ENCODE measurements at regions not wholly inside any gene's neighbourhood (a gene's known extent, or its start where the extent isn't known, plus 50 kb on each side); places are given as distances from the start of the nearest gene placed in this dataset.

GRCh38 chr10:10647331-10647730, 370.3 kb upstream of the CELF2 start:
- H4K5ac ChIP-seq (ENCODE audit: low read depth, low read length) = no peak overlapping the region
- no peak overlapping the region for H4K91ac ChIP-seq (ENCODE audit: insufficient read depth, low read depth, low read length)
- H4K20me1 ChIP-seq (ENCODE audit: insufficient read depth, low read length) = no peaks in the 10 kb centered on the region
- H3K9me3 ChIP-seq (ENCODE audit: control insufficient read depth, insufficient read depth, low read length) = no peaks in the 10 kb centered on the region; the same call in 1 of the 2 replicates
- no peak overlapping the region for H3K56ac ChIP-seq (ENCODE audit: extremely low read depth, insufficient read depth, low read length)
- no peak overlapping the region; the same call in 1 of the 2 replicates for H3K18ac ChIP-seq (ENCODE audit: low read depth, low read length)
- in situ Hi-C loops (cut with MboI; ENCODE audit: low sequenced_read_pairs) = no loop called here
- H2AK9ac ChIP-seq (replicated peaks; ENCODE audit: low read depth, low read length, poor library complexity) = no peak overlapping the region
- CTCF ChIA-PET = no interaction called here
- no peak overlapping the region for H3K4me2 ChIP-seq (ENCODE audit: low read depth, low read length)
- no peaks in the 10 kb centered on the region for H3K36me3 ChIP-seq (ENCODE audit: control insufficient read depth, insufficient read depth, low read length)
- H3K23ac ChIP-seq (ENCODE audit: low read depth, low read length) = no peak overlapping the region
- H4K8ac ChIP-seq (ENCODE audit: low read depth in 2 of 2, low read length in 2 of 2) = no peak overlapping the region
- H3K9me1 ChIP-seq (ENCODE audit: insufficient read depth, low read length) = no peaks in the 10 kb centered on the region
- no peak overlapping the region for H3K4me3 ChIP-seq (ENCODE audit: insufficient read depth, low read depth, low read length)
- no peak overlapping the region for H3K27ac ChIP-seq (ENCODE audit: insufficient read depth, low read length)
- intact Hi-C loops (cut with micrococcal nuclease) = no loop called here
- no peak overlapping the region for H3K14ac ChIP-seq (replicated peaks; ENCODE audit: low read depth, low read length)
- H3K4ac ChIP-seq (ENCODE audit: low read depth, low read length) = no peak overlapping the region
- BruUV-seq (replicated peaks) = no TSS peak
- TF ChIP-seq FOS (IDR thresholded peaks at IDR 0.05; ENCODE audit: low read depth, low read length) (no peak), USF2 (IDR thresholded peaks at IDR 0.05; ENCODE audit: low read depth, low read length) (no peak), RAD21 (IDR thresholded peaks at IDR 0.05; ENCODE audit: low read length) (no peak), SMC3 (IDR thresholded peaks at IDR 0.05; ENCODE audit: low read depth, low read length) (no peak), RCOR1 (IDR thresholded peaks at IDR 0.05; ENCODE audit: insufficient replicate concordance, low read length) (no peak), MAFK (IDR thresholded peaks at IDR 0.05; ENCODE audit: low read depth, low read length) (no peak), POLR2A (IDR thresholded peaks at IDR 0.05; ENCODE audit: low read depth, low read length) (no peak)
- POLR2A ChIA-PET (ENCODE audit: unreplicated experiment) = no interaction called here
- no peak for ATAC-seq (ENCODE audit: low read depth)
- no peak overlapping the region for H2AK5ac ChIP-seq (ENCODE audit: low read depth, low read length)
- H3K4me1 ChIP-seq (ENCODE audit: control insufficient read depth, insufficient read depth, low read length) = peaks cover 10% of the 10 kb centered on the region
- H2BK20ac ChIP-seq (ENCODE audit: low read depth, low read length) = no peak overlapping the region
- no peak overlapping the region for H2BK15ac ChIP-seq (ENCODE audit: low read depth, low read length)
- H3K79me1 ChIP-seq (ENCODE audit: low read depth in 1 of 2, low read length in 2 of 2) = no peaks in the 10 kb centered on the region
- dilution Hi-C loops (cut with HindIII; ENCODE audit: low sequenced_read_pairs, unreplicated experiment) = no loop called here
- no peak overlapping the region for H2AFZ ChIP-seq (replicated peaks; ENCODE audit: low read length, poor library complexity)
- no peak overlapping the region for H3K9ac ChIP-seq (ENCODE audit: low read depth, low read length)
- H3K27me3 ChIP-seq (ENCODE audit: control insufficient read depth, insufficient read depth, low read length) = no peaks in the 10 kb centered on the region
- no peak overlapping the region for H2BK5ac ChIP-seq (ENCODE audit: low read depth, low read length, poor library complexity, severe bottlenecking)
- H2BK120ac ChIP-seq (ENCODE audit: low read depth, low read length) = no peak overlapping the region
- 53% methylated on average over 2 of the region's 7 CpGs; no CpG with 5 or more reads in 1 of the 2 experiments for WGBS, 2 experiments (ENCODE audit: extremely low coverage in 2 of 2, insufficient read length in 1 of 2)
- no peak for DNase-seq

Measured in IMR-90 (cell line).